ENCODE measurements at regions not wholly inside any gene's neighbourhood (a gene's known extent, or its start where the extent isn't known, plus 50 kb on each side); places are given as distances from the start of the nearest gene placed in this dataset.

GRCh38 chr3:61311044-61311443, 59.8 kb upstream of the FHIT start:
- intact Hi-C loops (cut with DNase I; ENCODE audit: low total_unique reads) = no loop called here
- Histone ChIP-seq H3K4me1 (no peaks in the 10 kb centered on the region), H3K9me3 (no peaks in the 10 kb centered on the region), H3K4me3 (no peak overlapping the region), H3K27ac (no peak overlapping the region), H3K27me3 (no peaks in the 10 kb centered on the region), H3K36me3 (no peaks in the 10 kb centered on the region)
- no peak for DNase-seq
- no peak for TF ChIP-seq CTCF (IDR thresholded peaks at IDR 0.05)

GRCh38 chr3:61315871-61316270, 64.6 kb upstream of the FHIT start:
- Histone ChIP-seq H3K9me3 (no peaks in the 10 kb centered on the region), H3K27me3 (no peaks in the 10 kb centered on the region), H3K27ac (no peak overlapping the region), H3K4me1 (no peaks in the 10 kb centered on the region), H3K36me3 (no peaks in the 10 kb centered on the region), H3K4me3 (no peak overlapping the region)
- no peak for TF ChIP-seq CTCF (IDR thresholded peaks at IDR 0.05)
- DNase-seq = no peak
- intact Hi-C loops (cut with DNase I; ENCODE audit: low total_unique reads) = no loop called here

- Histone ChIP-seq H3K27me3 (no peaks in the 10 kb centered on the region), H3K36me3 (no peaks in the 10 kb centered on the region), H3K4me1 (no peaks in the 10 kb centered on the region), H3K9me3 (no peaks in the 10 kb centered on the region), H3K4me3 (no peak overlapping the region), H3K27ac (no peak overlapping the region)
- TF ChIP-seq CTCF (IDR thresholded peaks at IDR 0.05) = no peak
- intact Hi-C loops (cut with DNase I; ENCODE audit: low total_unique reads) = no loop called here
- no peak for DNase-seq
These were observed 71.8 kb upstream of the FHIT start for GRCh38 chr3:61323094-61323493.

- TF ChIP-seq CTCF (IDR thresholded peaks at IDR 0.05) = no peak
- no peak for DNase-seq
- no peaks in the 10 kb centered on the region for H3K36me3 ChIP-seq
- H3K27ac ChIP-seq = no peak overlapping the region
- intact Hi-C loops (cut with DNase I; ENCODE audit: low total_unique reads) = no loop called here
- no peak overlapping the region for H3K4me3 ChIP-seq
- no peaks in the 10 kb centered on the region for H3K4me1 ChIP-seq
- no peaks in the 10 kb centered on the region for H3K27me3 ChIP-seq
- H3K9me3 ChIP-seq = no peaks in the 10 kb centered on the region
These were observed 80.8 kb upstream of the FHIT start for GRCh38 chr3:61331929-61332552.

- intact Hi-C loops (cut with DNase I; ENCODE audit: low total_unique reads) = no loop called here
- DNase-seq = no peak
- H3K27me3 ChIP-seq = no peaks in the 10 kb centered on the region
- TF ChIP-seq CTCF (IDR thresholded peaks at IDR 0.05) = no peak
- H3K27ac ChIP-seq = no peak overlapping the region
- H3K4me1 ChIP-seq = no peaks in the 10 kb centered on the region
- H3K9me3 ChIP-seq = no peaks in the 10 kb centered on the region
- no peak overlapping the region for H3K4me3 ChIP-seq
- no peaks in the 10 kb centered on the region for H3K36me3 ChIP-seq
These were observed 82.1 kb upstream of the FHIT start for GRCh38 chr3:61333192-61333961.
